HCT116 (cell line): ENCODE measurements at regions not wholly inside any gene's neighbourhood (a gene's known extent, or its start where the extent isn't known, plus 50 kb on each side); places are given as distances from the start of the nearest gene placed in this dataset.

Source experiments
- ATAC-seq: fragments of 200-7000 bp; cut with Tn5 transposase; 2 replicates; pipeline ENCODE4 v1.9.1; 2020; ENCODE audit warnings: mild to moderate bottlenecking, moderate library complexity
- BruUV-seq: library from RNA; stranded (reverse); fragments of 400-500 nt; replicated peaks from 2 replicates; lab custom pipeline; 2021; lab: Mats Ljungman, UMichigan
- CTCF ChIA-PET: fragments of 300-600 bp; sonication (Branson Sonifier 250); formaldehyde crosslinking; loops from one replicate; lab custom pipeline; 2021; ENCODE audit warnings: antibody characterized with exemption; lab: Charles Lee
- POLR2A ChIA-PET: fragments of 300-600, 350-600 bp; sonication (Branson Sonifier 250); formaldehyde crosslinking; loops from one replicate; lab custom pipeline; 2021; ENCODE audit warnings: antibody characterized with exemption; lab: Charles Lee
- RAD21 ChIA-PET, 2 experiments: fragments of 300-600 bp; sonication (Branson Sonifier 250); formaldehyde crosslinking; loops; one replicate each; lab custom pipeline; 2023; ENCODE audit warnings: low total read pairs in 2 of 2; ENCODE audit not compliant: uncharacterized antibody in 2 of 2, unreplicated experiment in 2 of 2, low non-redundant PET in 1 of 2; lab: Charles Lee
- DNase-seq: peaks from one replicate; pipeline ENCODE4 v3.0.0-alpha.2; 2010; ENCODE audit warnings: low read depth, low spot score
- H2AFZ ChIP-seq: fragments of 200-600 bp; shearing (Covaris generic), sonication (generic); 2 replicates; pipeline ENCODE4 v1.6.1; 2017; ENCODE audit warnings: low read depth, mixed run types, mixed read lengths, antibody characterized with exemption, low read length; ENCODE audit not compliant: poor library complexity, severe bottlenecking
- H3K27ac ChIP-seq: 2 replicates; pipeline ENCODE4 v1.5.1; 2012; ENCODE audit warnings: low read depth, low read length
- H3K27me3 ChIP-seq: fragments of 200-600 bp; sonication (generic); 2 replicates; pipeline ENCODE4 v1.6.1; 2016; ENCODE audit warnings: mixed run types, low read length, mixed read lengths; ENCODE audit not compliant: insufficient read depth
- H3K36me3 ChIP-seq, 2 experiments: fragments of 200-500 bp in 1 of 2; fragments of 200-600 bp in 1 of 2; sonication (Bioruptor generic) in 1 of 2; sonication (generic) in 1 of 2; 2 replicates each; pipeline versions ENCODE4 v1.5.1 to v1.6.1; 2014 to 2016; ENCODE audit warnings: low read length in 2 of 2, inconsistent platforms in 1 of 2, mixed read lengths in 1 of 2, mixed run types in 1 of 2; ENCODE audit not compliant: insufficient read depth in 2 of 2, control insufficient read depth in 1 of 2
- H3K4me1 ChIP-seq, 2 experiments: fragments of 200-600 bp in 1 of 2; sonication (generic) in 1 of 2; 2 replicates each; pipeline versions ENCODE4 v1.5.1 to v1.6.1; 2012 to 2017; ENCODE audit warnings: low read length in 2 of 2, inconsistent platforms in 1 of 2, mild to moderate bottlenecking in 1 of 2, mixed read lengths in 1 of 2, mixed run types in 1 of 2, moderate library complexity in 1 of 2; ENCODE audit not compliant: insufficient read depth in 2 of 2, control insufficient read depth in 1 of 2
- H3K4me2 ChIP-seq: fragments of 200-600 bp; sonication (generic); 2 replicates; pipeline ENCODE4 v1.6.1; 2017; ENCODE audit warnings: mixed run types, low read length, mixed read lengths
- H3K4me3 ChIP-seq, 2 experiments: fragments of 200-600 bp in 1 of 2; sonication (generic) in 1 of 2; replicated peaks in 1 of 2; 2 replicates each; pipeline ENCODE4 v1.5.1; 2011 to 2016; ENCODE audit warnings: low read length in 2 of 2, control low read depth in 1 of 2, low read depth in 1 of 2, mild to moderate bottlenecking in 1 of 2, mixed read lengths in 1 of 2, mixed run types in 1 of 2
- H3K79me2 ChIP-seq: fragments of 200-600 bp; sonication (generic); 2 replicates; pipeline ENCODE4 v1.6.1; 2017; ENCODE audit warnings: mild to moderate bottlenecking, mixed run types, low read length, moderate library complexity, mixed read lengths; ENCODE audit not compliant: insufficient read depth
- H3K9ac ChIP-seq: fragments of 200-600 bp; sonication (generic); 2 replicates; pipeline ENCODE4 v1.6.1; 2016; ENCODE audit warnings: low read length, mixed read lengths
- H3K9me2 ChIP-seq: fragments of 200-600 bp; sonication (generic), shearing (Covaris generic); 2 replicates; pipeline ENCODE4 v1.6.1; 2017; ENCODE audit warnings: mixed run types, mild to moderate bottlenecking, moderate library complexity; ENCODE audit not compliant: insufficient read depth
- H3K9me3 ChIP-seq, 2 experiments: fragments of 200-500 bp in 1 of 2; fragments of 200-600 bp in 1 of 2; sonication (Bioruptor generic) in 1 of 2; sonication (generic) in 1 of 2; 2 replicates each; pipeline ENCODE4 v1.6.1; 2014 to 2017; ENCODE audit warnings: low read length in 2 of 2, mixed read lengths in 2 of 2, inconsistent platforms in 1 of 2, low read depth in 1 of 2, mild to moderate bottlenecking in 1 of 2, mixed run types in 1 of 2, moderate library complexity in 1 of 2; ENCODE audit not compliant: control insufficient read depth in 1 of 2, insufficient read depth in 1 of 2
- H4K20me1 ChIP-seq: fragments of 200-600 bp; sonication (generic), shearing (Covaris generic); 2 replicates; pipeline ENCODE4 v1.6.1; 2017; ENCODE audit warnings: mixed run types, mild to moderate bottlenecking, moderate library complexity; ENCODE audit not compliant: insufficient read depth
- CEBPB ChIP-seq: IDR thresholded peaks from 2 replicates; pipeline ENCODE4 v1.6.1; 2012; ENCODE audit warnings: low read depth
- CTCF ChIP-seq, 3 experiments: fragments of 200-600 bp in 1 of 3; sonication (generic) in 1 of 3; IDR thresholded peaks in 2 of 3; conservative IDR thresholded peaks in 1 of 3; 2 replicates each; pipeline ENCODE4 v1.5.1; 2012 to 2017; ENCODE audit warnings: low read depth in 2 of 3, low read length in 2 of 3, antibody characterized with exemption in 1 of 3, borderline replicate concordance in 1 of 3, control low read depth in 1 of 3, mild to moderate bottlenecking in 1 of 3, mixed read lengths in 1 of 3, mixed run types in 1 of 3, moderate library complexity in 1 of 3; ENCODE audit not compliant: insufficient read depth in 1 of 3
- EGR1 ChIP-seq: IDR thresholded peaks from 2 replicates; pipeline ENCODE4 v1.6.1; 2012; ENCODE audit warnings: low read depth
- EZH2 ChIP-seq: fragments of 200-600 bp; sonication (generic); IDR thresholded peaks from 2 replicates; pipeline ENCODE4 v1.6.1; 2017; ENCODE audit warnings: antibody characterized with exemption, mixed run types
- EZH2phosphoT487 ChIP-seq: fragments of 200-600 bp; IDR thresholded peaks from 2 replicates; pipeline ENCODE4 v1.6.1; 2018; ENCODE audit warnings: antibody characterized with exemption, borderline replicate concordance
- JUND ChIP-seq: IDR thresholded peaks from 2 replicates; pipeline ENCODE4 v1.6.1; 2012
- MAX ChIP-seq: IDR thresholded peaks from 2 replicates; pipeline ENCODE4 v1.6.1; 2012
- POLR2A ChIP-seq: IDR thresholded peaks from 2 replicates; pipeline ENCODE4 v1.7.0; 2011; ENCODE audit warnings: borderline replicate concordance; ENCODE audit not compliant: insufficient read depth, insufficient read length; ENCODE audit errors: extremely low read depth
- POLR2AphosphoS5 ChIP-seq: IDR thresholded peaks from 2 replicates; pipeline ENCODE4 v1.6.1; 2011; ENCODE audit warnings: mild to moderate bottlenecking, low read depth, low read length, moderate library complexity
- RAD21 ChIP-seq: IDR thresholded peaks from 2 replicates; pipeline ENCODE4 v1.6.1; 2012; ENCODE audit warnings: low read depth, mild to moderate bottlenecking
- REST ChIP-seq: IDR thresholded peaks from 2 replicates; pipeline ENCODE4 v1.6.1; 2012; ENCODE audit warnings: low read depth
- SIN3A ChIP-seq: IDR thresholded peaks from 2 replicates; pipeline ENCODE4 v1.6.1; 2012; ENCODE audit warnings: low read depth
- SP1 ChIP-seq: IDR thresholded peaks from 2 replicates; pipeline ENCODE4 v1.6.1; 2012; ENCODE audit warnings: low read depth
- SRF ChIP-seq: IDR thresholded peaks from 2 replicates; pipeline ENCODE4 v1.6.1; 2012; ENCODE audit warnings: low read depth
- TCF7L2 ChIP-seq: IDR thresholded peaks from 2 replicates; pipeline ENCODE4 v1.7.0; 2011; ENCODE audit warnings: borderline replicate concordance, inconsistent platforms; ENCODE audit not compliant: insufficient read depth, insufficient read length; ENCODE audit errors: extremely low read depth
- ZFX ChIP-seq: fragments of 450-650 bp; IDR thresholded peaks from 2 replicates; pipeline ENCODE4 v1.6.1; 2017
- intact Hi-C: fragments of 100-400 bp; cut with micrococcal nuclease; formaldehyde crosslinking; loops from 2 replicates; pipeline ENCODE4 v1.10.0; 2022
- TF ChIP-seq, protein P1 (sequence below): IDR thresholded peaks from 2 replicates; pipeline ENCODE4 v1.6.1; 2011; ENCODE audit warnings: mild to moderate bottlenecking, low read length, moderate library complexity; ENCODE audit not compliant: insufficient replicate concordance; ENCODE audit errors: extremely low read depth
- TF ChIP-seq, protein P2 (sequence below): IDR thresholded peaks from 2 replicates; pipeline ENCODE4 v1.6.1; 2012

- TF ChIP-seq JUND: no peak
- TF ChIP-seq MAX: no peak
- no peak for TF ChIP-seq TCF7L2
- TF ChIP-seq, protein P1, sequence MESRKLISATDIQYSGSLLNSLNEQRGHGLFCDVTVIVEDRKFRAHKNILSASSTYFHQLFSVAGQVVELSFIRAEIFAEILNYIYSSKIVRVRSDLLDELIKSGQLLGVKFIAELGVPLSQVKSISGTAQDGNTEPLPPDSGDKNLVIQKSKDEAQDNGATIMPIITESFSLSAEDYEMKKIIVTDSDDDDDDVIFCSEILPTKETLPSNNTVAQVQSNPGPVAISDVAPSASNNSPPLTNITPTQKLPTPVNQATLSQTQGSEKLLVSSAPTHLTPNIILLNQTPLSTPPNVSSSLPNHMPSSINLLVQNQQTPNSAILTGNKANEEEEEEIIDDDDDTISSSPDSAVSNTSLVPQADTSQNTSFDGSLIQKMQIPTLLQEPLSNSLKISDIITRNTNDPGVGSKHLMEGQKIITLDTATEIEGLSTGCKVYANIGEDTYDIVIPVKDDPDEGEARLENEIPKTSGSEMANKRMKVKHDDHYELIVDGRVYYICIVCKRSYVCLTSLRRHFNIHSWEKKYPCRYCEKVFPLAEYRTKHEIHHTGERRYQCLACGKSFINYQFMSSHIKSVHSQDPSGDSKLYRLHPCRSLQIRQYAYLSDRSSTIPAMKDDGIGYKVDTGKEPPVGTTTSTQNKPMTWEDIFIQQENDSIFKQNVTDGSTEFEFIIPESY: no peak
- TF ChIP-seq, protein P2, sequence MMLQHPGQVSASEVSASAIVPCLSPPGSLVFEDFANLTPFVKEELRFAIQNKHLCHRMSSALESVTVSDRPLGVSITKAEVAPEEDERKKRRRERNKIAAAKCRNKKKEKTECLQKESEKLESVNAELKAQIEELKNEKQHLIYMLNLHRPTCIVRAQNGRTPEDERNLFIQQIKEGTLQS: no peak
- no peak for TF ChIP-seq EZH2phosphoT487
- TF ChIP-seq SRF: no peak
- no peak for TF ChIP-seq SIN3A
- TF ChIP-seq POLR2A: no peak
- no peak for TF ChIP-seq RAD21
- no peak for TF ChIP-seq EGR1
- TF ChIP-seq EZH2: no peak
- TF ChIP-seq CTCF (IDR thresholded peaks at IDR 0.05 in 2 of 3, conservative IDR thresholded peaks at IDR 0.05 in 1 of 3; ENCODE audit: borderline replicate concordance in 1 of 3, insufficient read depth in 1 of 3, low read depth in 2 of 3, low read length in 2 of 3): no peak
- no peak for TF ChIP-seq SP1
- no peak for TF ChIP-seq ZFX
- no peak for TF ChIP-seq POLR2AphosphoS5
- TF ChIP-seq CEBPB: no peak
- no peak for TF ChIP-seq REST
- H3K36me3 ChIP-seq: no peaks in the 10 kb centered on the region
- no peak for DNase-seq
- no peaks in the 10 kb centered on the region for H3K79me2 ChIP-seq
- BruUV-seq: no TSS peak
- no peaks in the 10 kb centered on the region for H4K20me1 ChIP-seq
- RAD21 ChIA-PET: no interaction called here
- H3K9me3 ChIP-seq: no peaks in the 10 kb centered on the region
- no peak overlapping the region for H2AFZ ChIP-seq
- POLR2A ChIA-PET: no interaction called here
- no peak for ATAC-seq
- H3K9me2 ChIP-seq: no peaks in the 10 kb centered on the region
- intact Hi-C loops: no loop called here
- CTCF ChIA-PET: no interaction called here
- H3K4me3 ChIP-seq: no peak overlapping the region
- no peak overlapping the region for H3K9ac ChIP-seq
- H3K27ac ChIP-seq: no peak overlapping the region
- no peaks in the 10 kb centered on the region; the same call in 1 of the 2 replicates for H3K27me3 ChIP-seq
- no peak overlapping the region for H3K4me2 ChIP-seq
- H3K4me1 ChIP-seq: no peaks in the 10 kb centered on the region
Observed at GRCh38 chr2:118474541-118474920, 372.9 kb downstream of the EN1 start.
